Astrocyte (in vitro differentiated cells and primary cell): ENCODE measurements at regions not wholly inside any gene's neighbourhood (a gene's known extent, or its start where the extent isn't known, plus 50 kb on each side); places are given as distances from the start of the nearest gene placed in this dataset.

ENCODE experiments used
- DNase-seq: peaks from one replicate; pipeline ENCODE4 v3.0.0-alpha.2; 2010; ENCODE audit warnings: low read depth
- FAIRE-seq: peaks from 2 replicates; lab custom pipeline; 2011; peaks lifted over from hg19 to GRCh38; lab: Jason Lieb, UNC
- H2AFZ ChIP-seq: 2 replicates; pipeline ENCODE4 v1.6.0; 2012; ENCODE audit warnings: low read depth, low read length, inconsistent platforms
- H3K27ac ChIP-seq: 2 replicates; pipeline ENCODE4 v1.5.1; 2011; ENCODE audit warnings: low read depth, low read length, inconsistent platforms
- H3K27me3 ChIP-seq: 2 replicates; pipeline ENCODE4 v1.6.0; 2011; ENCODE audit warnings: low read length, inconsistent platforms; ENCODE audit not compliant: insufficient read depth
- H3K36me3 ChIP-seq: 2 replicates; pipeline ENCODE4 v1.5.1; 2011; ENCODE audit warnings: low read length, inconsistent platforms; ENCODE audit not compliant: insufficient read depth
- H3K4me1 ChIP-seq: 2 replicates; pipeline ENCODE4 v1.5.1; 2011; ENCODE audit warnings: low read length, inconsistent platforms; ENCODE audit not compliant: insufficient read depth
- H3K4me2 ChIP-seq: 2 replicates; pipeline ENCODE4 v1.6.0; 2012; ENCODE audit warnings: low read length, inconsistent platforms
- H3K4me3 ChIP-seq: 2 replicates; pipeline ENCODE4 v1.5.1; 2011; ENCODE audit warnings: low read depth, mild to moderate bottlenecking, low read length, inconsistent platforms; ENCODE audit not compliant: insufficient read depth
- H3K79me2 ChIP-seq: 2 replicates; pipeline ENCODE4 v1.6.0; 2012; ENCODE audit warnings: mild to moderate bottlenecking, low read length, inconsistent platforms; ENCODE audit not compliant: insufficient read depth
- H3K9ac ChIP-seq: 2 replicates; pipeline ENCODE4 v1.6.0; 2012; ENCODE audit warnings: mild to moderate bottlenecking, low read length, inconsistent platforms
- H3K9me3 ChIP-seq: 2 replicates; pipeline ENCODE4 v1.5.1; 2012; ENCODE audit warnings: low read depth, mild to moderate bottlenecking, low read length, inconsistent platforms; ENCODE audit not compliant: insufficient read depth
- H4K20me1 ChIP-seq: 2 replicates; pipeline ENCODE4 v1.6.0; 2012; ENCODE audit warnings: low read length, inconsistent platforms; ENCODE audit not compliant: insufficient read depth
- H3K27ac Mint-ChIP-seq: one replicate; pipeline ENCODE4 v1.8.0; 2021; ENCODE audit warnings: mild to moderate bottlenecking, mixed read lengths; ENCODE audit not compliant: unreplicated experiment
- H3K27me3 Mint-ChIP-seq: one replicate; pipeline ENCODE4 v1.8.0; 2021; ENCODE audit warnings: low read depth, mixed read lengths; ENCODE audit not compliant: unreplicated experiment
- H3K36me3 Mint-ChIP-seq: one replicate; pipeline ENCODE4 v1.8.0; 2021; ENCODE audit warnings: low read depth, mixed read lengths; ENCODE audit not compliant: unreplicated experiment
- H3K4me1 Mint-ChIP-seq: one replicate; pipeline ENCODE4 v1.8.0; 2021; ENCODE audit warnings: low read depth, mixed read lengths; ENCODE audit not compliant: unreplicated experiment
- H3K4me3 Mint-ChIP-seq: one replicate; pipeline ENCODE4 v1.8.0; 2021; ENCODE audit warnings: mild to moderate bottlenecking, moderate library complexity, mixed read lengths; ENCODE audit not compliant: unreplicated experiment
- H3K9me3 Mint-ChIP-seq: one replicate; pipeline ENCODE4 v1.8.0; 2021; ENCODE audit warnings: mild to moderate bottlenecking, mixed read lengths; ENCODE audit not compliant: unreplicated experiment
- EZH2 ChIP-seq: IDR thresholded peaks from 2 replicates; pipeline ENCODE4 v1.6.1; 2012; ENCODE audit warnings: mild to moderate bottlenecking, low read length, inconsistent platforms; ENCODE audit not compliant: insufficient read depth
- TF ChIP-seq, protein P1 (sequence below): IDR thresholded peaks from 2 replicates; pipeline ENCODE4 v1.5.1; 2011; ENCODE audit warnings: low read depth, mild to moderate bottlenecking, inconsistent platforms, low read length, moderate library complexity; ENCODE audit not compliant: insufficient read depth

DNA sequence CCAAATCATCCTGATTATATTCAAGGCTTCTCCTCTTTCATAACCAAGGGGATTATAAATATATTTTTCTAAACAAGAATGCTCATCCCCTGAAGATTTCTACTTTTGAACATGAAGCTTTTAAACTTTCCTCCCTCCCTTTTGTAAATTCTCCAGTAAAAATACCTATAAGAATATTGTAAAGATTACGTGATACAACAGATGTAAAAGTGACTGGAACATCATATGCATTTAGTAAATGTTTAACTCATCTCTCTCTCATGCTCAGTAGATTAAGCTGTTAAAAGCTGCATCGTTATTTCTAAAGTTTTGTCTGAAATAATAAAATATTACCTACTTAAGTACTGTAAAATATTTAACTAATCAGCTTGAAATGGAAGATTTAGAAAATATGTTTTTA lies 281.1 kb downstream of the SPRY2 start:
- no peak overlapping the region for H3K27ac Mint-ChIP-seq
- TF ChIP-seq, protein P1, sequence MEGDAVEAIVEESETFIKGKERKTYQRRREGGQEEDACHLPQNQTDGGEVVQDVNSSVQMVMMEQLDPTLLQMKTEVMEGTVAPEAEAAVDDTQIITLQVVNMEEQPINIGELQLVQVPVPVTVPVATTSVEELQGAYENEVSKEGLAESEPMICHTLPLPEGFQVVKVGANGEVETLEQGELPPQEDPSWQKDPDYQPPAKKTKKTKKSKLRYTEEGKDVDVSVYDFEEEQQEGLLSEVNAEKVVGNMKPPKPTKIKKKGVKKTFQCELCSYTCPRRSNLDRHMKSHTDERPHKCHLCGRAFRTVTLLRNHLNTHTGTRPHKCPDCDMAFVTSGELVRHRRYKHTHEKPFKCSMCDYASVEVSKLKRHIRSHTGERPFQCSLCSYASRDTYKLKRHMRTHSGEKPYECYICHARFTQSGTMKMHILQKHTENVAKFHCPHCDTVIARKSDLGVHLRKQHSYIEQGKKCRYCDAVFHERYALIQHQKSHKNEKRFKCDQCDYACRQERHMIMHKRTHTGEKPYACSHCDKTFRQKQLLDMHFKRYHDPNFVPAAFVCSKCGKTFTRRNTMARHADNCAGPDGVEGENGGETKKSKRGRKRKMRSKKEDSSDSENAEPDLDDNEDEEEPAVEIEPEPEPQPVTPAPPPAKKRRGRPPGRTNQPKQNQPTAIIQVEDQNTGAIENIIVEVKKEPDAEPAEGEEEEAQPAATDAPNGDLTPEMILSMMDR: no peak
- TF ChIP-seq EZH2: no peak
- no peaks in the 10 kb centered on the region for H3K27me3 Mint-ChIP-seq
- H2AFZ ChIP-seq: no peak overlapping the region
- H3K4me3 ChIP-seq: no peak overlapping the region
- no peak overlapping the region for H3K4me3 Mint-ChIP-seq
- H3K27ac ChIP-seq: no peak overlapping the region
- peaks cover 2% of the 10 kb centered on the region for H3K36me3 Mint-ChIP-seq
- no peaks in the 10 kb centered on the region for H3K9me3 ChIP-seq
- H3K4me1 Mint-ChIP-seq: peaks cover 6% of the 10 kb centered on the region
- H3K27me3 ChIP-seq: no peaks in the 10 kb centered on the region
- no peaks in the 10 kb centered on the region for H3K4me1 ChIP-seq
- FAIRE-seq: no peak
- H4K20me1 ChIP-seq: no peaks in the 10 kb centered on the region
- H3K9ac ChIP-seq: no peak overlapping the region
- no peaks in the 10 kb centered on the region for H3K79me2 ChIP-seq
- peaks cover 8% of the 10 kb centered on the region for H3K9me3 Mint-ChIP-seq
- no peak overlapping the region for H3K4me2 ChIP-seq
- DNase-seq: no peak
- no peaks in the 10 kb centered on the region for H3K36me3 ChIP-seq

DNA sequence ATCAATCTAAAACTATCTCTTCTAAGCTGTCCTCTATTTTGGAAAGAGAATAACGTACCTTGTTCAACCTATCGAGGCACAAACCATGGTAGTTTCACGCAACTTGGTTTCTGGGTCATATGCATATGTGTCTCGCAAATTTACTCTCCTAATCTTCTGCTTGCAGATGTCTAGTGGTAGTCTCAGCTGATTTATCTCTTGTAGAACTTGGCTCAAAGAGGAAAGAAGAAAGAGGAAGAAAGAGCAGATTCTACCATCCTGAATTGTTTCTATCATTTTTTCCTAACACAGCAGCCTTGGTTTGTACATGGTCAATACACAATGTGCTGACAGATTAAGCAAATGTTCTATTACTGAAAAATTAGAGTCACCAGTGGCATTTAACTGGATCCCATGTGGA lies 282.3 kb downstream of the SPRY2 start:
- Histone ChIP-seq H3K9me3 (no peaks in the 10 kb centered on the region), H2AFZ (no peak overlapping the region), H3K4me3 (no peak overlapping the region), H3K4me2 (no peak overlapping the region), H3K27ac (no peak overlapping the region), H3K4me1 (no peaks in the 10 kb centered on the region), H3K27me3 (no peaks in the 10 kb centered on the region), H3K36me3 (no peaks in the 10 kb centered on the region), H3K79me2 (no peaks in the 10 kb centered on the region), H3K9ac (no peak overlapping the region), H4K20me1 (no peaks in the 10 kb centered on the region)
- FAIRE-seq (no peak), DNase-seq (no peak)
- peaks cover 10% of the 10 kb centered on the region for H3K4me1 Mint-ChIP-seq
- H3K27me3 Mint-ChIP-seq: no peaks in the 10 kb centered on the region
- TF ChIP-seq EZH2: no peak
- TF ChIP-seq, protein P1: no peak
- peaks cover 8% of the 10 kb centered on the region for H3K9me3 Mint-ChIP-seq
- H3K36me3 Mint-ChIP-seq: no peaks in the 10 kb centered on the region
- no peak overlapping the region for H3K4me3 Mint-ChIP-seq
- H3K27ac Mint-ChIP-seq: no peak overlapping the region

DNA sequence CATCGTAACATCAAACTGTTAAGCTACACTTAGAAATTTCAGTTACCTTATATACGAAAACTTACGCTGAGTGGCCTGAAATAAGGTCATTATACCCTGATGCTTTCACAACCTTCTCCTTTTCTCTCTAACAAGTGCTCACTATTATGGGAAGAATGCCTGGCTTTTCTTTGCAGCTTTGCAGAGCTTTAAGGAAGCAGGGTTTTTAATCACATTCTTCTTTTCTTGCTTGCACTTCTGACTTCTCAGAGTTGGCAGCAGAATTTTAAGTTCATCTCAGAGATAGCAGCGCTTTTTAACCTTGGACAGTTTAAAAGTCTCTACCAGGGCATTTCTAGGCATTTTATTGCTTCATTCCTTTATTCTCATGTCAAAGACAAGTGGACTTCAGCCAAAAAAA lies 285.1 kb downstream of the SPRY2 start:
- Mint-ChIP-seq H3K4me3 (no peak overlapping the region), H3K9me3 (peaks cover 3% of the 10 kb centered on the region), H3K36me3 (no peaks in the 10 kb centered on the region), H3K4me1 (peaks cover 14% of the 10 kb centered on the region), H3K27me3 (no peaks in the 10 kb centered on the region), H3K27ac (no peak overlapping the region)
- H3K4me1 ChIP-seq: no peaks in the 10 kb centered on the region
- no peak overlapping the region for H3K4me3 ChIP-seq
- H3K27me3 ChIP-seq: no peaks in the 10 kb centered on the region
- no peak overlapping the region for H3K27ac ChIP-seq
- H3K4me2 ChIP-seq: no peak overlapping the region
- H4K20me1 ChIP-seq: no peaks in the 10 kb centered on the region
- H2AFZ ChIP-seq: no peak overlapping the region
- H3K9ac ChIP-seq: no peak overlapping the region
- no peak for TF ChIP-seq EZH2
- TF ChIP-seq, protein P1: no peak
- FAIRE-seq (no peak), DNase-seq (no peak)
- H3K9me3 ChIP-seq: no peaks in the 10 kb centered on the region
- no peaks in the 10 kb centered on the region for H3K36me3 ChIP-seq
- no peaks in the 10 kb centered on the region for H3K79me2 ChIP-seq
